Uterus (tissue), 3 donors: ENCODE measurements at regions not wholly inside any gene's neighbourhood (a gene's known extent, or its start where the extent isn't known, plus 50 kb on each side); places are given as distances from the start of the nearest gene placed in this dataset.

Source experiments
- DNase-seq, 2 donors: peaks; one replicate each; pipeline ENCODE4 v3.0.0-alpha.2; 2019 to 2020
- H3K27ac ChIP-seq, 2 donors: fragments of 200-600 bp; sonication (generic); 1 replicate in 1 of 2; 2 replicates in 1 of 2; pipeline ENCODE4 v1.5.1; 2016 to 2018
- H3K27me3 ChIP-seq, 2 donors: fragments of 200-600 bp; sonication (generic); one replicate each; pipeline ENCODE4 v1.5.1; 2018 to 2019; ENCODE audit warnings: control low read depth in 1 of 2
- H3K36me3 ChIP-seq, 2 donors: fragments of 200-600 bp; sonication (generic); one replicate each; pipeline ENCODE4 v1.5.1; 2019; ENCODE audit warnings: control low read depth in 1 of 2
- H3K4me1 ChIP-seq, 2 donors: fragments of 200-600 bp; sonication (generic); one replicate each; pipeline ENCODE4 v1.5.1; 2018 to 2019; ENCODE audit warnings: control low read depth in 1 of 2
- H3K4me3 ChIP-seq, 2 donors: fragments of 200-600 bp; sonication (generic); 1 replicate in 1 of 2; 2 replicates in 1 of 2; pipeline ENCODE4 v1.5.1; 2018 to 2019; ENCODE audit warnings: mild to moderate bottlenecking in 1 of 2
- H3K9me3 ChIP-seq, 2 donors: fragments of 200-600 bp; sonication (generic); one replicate each; pipeline ENCODE4 v1.5.1; 2019; ENCODE audit warnings: control low read depth in 1 of 2
- CTCF ChIP-seq, 4 experiments: fragments of 200-600 bp in 2 of 4; fragments of 450-650 bp in 2 of 4; sonication (generic) in 2 of 4; IDR thresholded peaks; one replicate each; pipeline ENCODE4 v1.5.1; 2016 to 2019; ENCODE audit warnings: antibody characterized with exemption in 4 of 4, mild to moderate bottlenecking in 2 of 4, moderate library complexity in 1 of 4
- POLR2A ChIP-seq, 2 donors: fragments of 450-650 bp; IDR thresholded peaks; one replicate each; pipeline ENCODE4 v1.6.1; 2016; ENCODE audit warnings: antibody characterized with exemption in 2 of 2, mild to moderate bottlenecking in 1 of 2, moderate library complexity in 1 of 2
- intact Hi-C: fragments of 100-400 bp; cut with DNase I; formaldehyde crosslinking; loops from one replicate; pipeline ENCODE4 v1.15.1; 2023; ENCODE audit warnings: low total_unique reads
- donor health status: DM: yes; HTN: yes; CAD: no.

- H3K9me3 ChIP-seq: no peaks in the 10 kb centered on the region
- no peak for DNase-seq
- H3K27ac ChIP-seq: no peak overlapping the region
- H3K4me3 ChIP-seq: no peak overlapping the region
- intact Hi-C loops: no loop called here
- H3K4me1 ChIP-seq: peaks cover 0 to 4% of the 10 kb centered on the region in 2 donors
- no peak for TF ChIP-seq POLR2A (IDR thresholded peaks at IDR 0.05)
- TF ChIP-seq CTCF (IDR thresholded peaks at IDR 0.05): no peak
- H3K36me3 ChIP-seq: no peaks in the 10 kb centered on the region
- no peaks in the 10 kb centered on the region for H3K27me3 ChIP-seq
Observed at GRCh38 chr7:50854247-50854646, 71.6 kb upstream of the GRB10 start.

DNA sequence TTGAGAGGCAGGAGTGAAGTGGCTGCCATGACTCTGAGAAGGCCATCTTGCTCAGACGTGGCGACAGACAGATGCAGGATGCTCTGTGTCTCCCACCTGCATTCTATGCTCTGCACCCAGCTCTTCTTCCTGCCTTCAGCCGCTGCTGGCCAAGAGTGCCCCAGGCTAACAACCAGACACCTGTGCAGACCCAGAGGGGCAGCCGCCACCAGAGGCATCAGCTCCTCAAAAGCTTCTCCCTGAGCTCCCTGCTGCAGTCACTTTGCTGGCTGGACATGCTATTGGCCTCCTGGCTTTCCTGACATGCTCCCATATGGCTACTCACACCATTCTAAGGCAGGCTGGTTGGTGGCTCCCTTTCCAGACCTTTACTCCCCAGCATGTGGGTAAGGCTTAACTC is 70.6 kb upstream of the GRB10 start:
- Histone ChIP-seq H3K9me3 (no peaks in the 10 kb centered on the region), H3K4me3 (no peak overlapping the region), H3K27ac (no peak overlapping the region), H3K4me1 (peaks cover 0 to 4% of the 10 kb centered on the region in 2 donors), H3K27me3 (no peaks in the 10 kb centered on the region), H3K36me3 (no peaks in the 10 kb centered on the region)
- DNase-seq: no peak
- intact Hi-C loops: no loop called here
- TF ChIP-seq CTCF (IDR thresholded peaks at IDR 0.05) (no peak), POLR2A (IDR thresholded peaks at IDR 0.05) (no peak)

GRCh38 chr7:50852901-50853300 is 70.2 kb upstream of the GRB10 start:
- no peak overlapping the region for H3K27ac ChIP-seq
- TF ChIP-seq POLR2A (IDR thresholded peaks at IDR 0.05) (no peak), CTCF (IDR thresholded peaks at IDR 0.05) (no peak)
- H3K27me3 ChIP-seq: no peaks in the 10 kb centered on the region
- DNase-seq: no peak
- no peaks in the 10 kb centered on the region for H3K36me3 ChIP-seq
- peaks cover 0 to 4% of the 10 kb centered on the region in 2 donors for H3K4me1 ChIP-seq
- intact Hi-C loops: no loop called here
- H3K4me3 ChIP-seq: no peak overlapping the region
- H3K9me3 ChIP-seq: no peaks in the 10 kb centered on the region

- Histone ChIP-seq H3K27ac (peak overlapping the region; percentile 39 to 47), H3K4me3 (no peak overlapping the region), H3K9me3 (no peaks in the 10 kb centered on the region), H3K27me3 (no peaks in the 10 kb centered on the region), H3K4me1 (peaks cover 0 to 4% of the 10 kb centered on the region in 2 donors), H3K36me3 (no peaks in the 10 kb centered on the region)
- intact Hi-C loops: no loop called here
- DNase-seq: no peak
- TF ChIP-seq POLR2A (IDR thresholded peaks at IDR 0.05) (no peak), CTCF (IDR thresholded peaks at IDR 0.05) (no peak)
Observed at GRCh38 chr7:50851891-50852290, 69.2 kb upstream of the GRB10 start.

DNA sequence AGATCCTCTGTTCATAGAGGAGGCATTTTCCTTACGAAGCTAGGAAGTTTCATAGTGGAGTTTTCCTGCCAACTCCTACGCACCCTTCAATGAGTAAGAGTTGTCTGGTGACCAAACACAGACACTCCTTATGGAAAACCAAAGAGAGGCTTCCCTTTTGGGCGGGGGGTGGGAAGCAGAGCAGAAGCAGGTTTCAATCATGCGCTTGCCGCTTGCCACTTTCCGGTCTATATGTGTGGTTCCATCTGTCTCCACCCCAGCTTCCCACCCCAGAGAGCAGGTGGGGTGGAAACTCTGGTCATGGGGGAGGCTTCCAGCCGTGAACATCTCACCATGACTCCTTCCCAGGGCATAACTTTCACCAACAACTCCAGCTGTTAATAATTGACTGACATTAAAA is 68.8 kb upstream of the GRB10 start:
- H3K36me3 ChIP-seq: no peaks in the 10 kb centered on the region
- no peaks in the 10 kb centered on the region for H3K27me3 ChIP-seq
- no peak overlapping the region for H3K4me3 ChIP-seq
- H3K9me3 ChIP-seq: no peaks in the 10 kb centered on the region
- H3K4me1 ChIP-seq: peaks cover 0 to 4% of the 10 kb centered on the region in 2 donors
- peak overlapping the region; percentile 39 to 47 for H3K27ac ChIP-seq
- DNase-seq: peak in 1 of 2 donors; percentile 51
- intact Hi-C loops: no loop called here
- TF ChIP-seq CTCF (IDR thresholded peaks at IDR 0.05): no peak
- no peak for TF ChIP-seq POLR2A (IDR thresholded peaks at IDR 0.05)
